Ishikawa (cell line): ENCODE measurements at regions not wholly inside any gene's neighbourhood (a gene's known extent, or its start where the extent isn't known, plus 50 kb on each side); places are given as distances from the start of the nearest gene placed in this dataset.
A peak's percentile ranks its signal among the peaks of the same experiment; 100 is the strongest.

ENCODE experiments used
- CEBPB ChIP-seq: IDR thresholded peaks from 2 replicates; pipeline ENCODE4 v1.6.1; 2012
- CREB1 ChIP-seq: IDR thresholded peaks from 2 replicates; pipeline ENCODE4 v1.6.1; 2012; ENCODE audit warnings: low read depth
- EGR1 ChIP-seq: IDR thresholded peaks from 2 replicates; pipeline ENCODE4 v1.6.1; 2012
- EP300 ChIP-seq: IDR thresholded peaks from 2 replicates; pipeline ENCODE4 v1.6.1; 2012; ENCODE audit warnings: borderline replicate concordance
- FOXM1 ChIP-seq: IDR thresholded peaks from 2 replicates; pipeline ENCODE4 v1.6.1; 2012; ENCODE audit warnings: low read depth, borderline replicate concordance
- MAX ChIP-seq: IDR thresholded peaks from 2 replicates; pipeline ENCODE4 v1.6.1; 2012
- NFIC ChIP-seq: IDR thresholded peaks from 2 replicates; pipeline ENCODE4 v1.6.1; 2012
- RAD21 ChIP-seq: IDR thresholded peaks from 2 replicates; pipeline ENCODE4 v1.6.1; 2012; ENCODE audit warnings: low read depth
- REST ChIP-seq: IDR thresholded peaks from 2 replicates; pipeline ENCODE4 v1.6.1; 2012; ENCODE audit warnings: low read depth, mild to moderate bottlenecking
- TAF1 ChIP-seq: IDR thresholded peaks from 2 replicates; pipeline ENCODE4 v1.6.1; 2012; ENCODE audit warnings: low read depth, mild to moderate bottlenecking
- TCF12 ChIP-seq: IDR thresholded peaks from 2 replicates; pipeline ENCODE4 v1.6.1; 2012; ENCODE audit warnings: low read depth
- TEAD4 ChIP-seq: IDR thresholded peaks from 2 replicates; pipeline ENCODE4 v1.6.1; 2012
- USF1 ChIP-seq: IDR thresholded peaks from 2 replicates; pipeline ENCODE4 v1.6.1; 2012
- YY1 ChIP-seq: IDR thresholded peaks from 2 replicates; pipeline ENCODE4 v1.6.1; 2012; ENCODE audit warnings: low read depth
- ZBTB7A ChIP-seq: IDR thresholded peaks from 2 replicates; pipeline ENCODE4 v1.6.1; 2012; ENCODE audit warnings: low read depth

- no peak for TF ChIP-seq REST
- no peak for TF ChIP-seq CEBPB
- no peak for TF ChIP-seq TCF12
- TF ChIP-seq CREB1: no peak
- no peak for TF ChIP-seq YY1
- no peak for TF ChIP-seq NFIC
- no peak for TF ChIP-seq TEAD4
- TF ChIP-seq ZBTB7A: no peak
- TF ChIP-seq TAF1: no peak
- TF ChIP-seq RAD21: no peak
- TF ChIP-seq MAX: no peak
- TF ChIP-seq USF1: no peak
- TF ChIP-seq FOXM1: no peak
- TF ChIP-seq EP300: no peak
- TF ChIP-seq EGR1: no peak
Measured at GRCh38 chr6:37089783-37090182, 80.2 kb upstream of the PIM1 start.

- TF ChIP-seq USF1 (no peak), YY1 (no peak), MAX (peak; percentile 19; the same call in 1 of the 2 replicates), FOXM1 (no peak), EP300 (no peak), TCF12 (no peak), TEAD4 (peak; percentile 43; the same call in 1 of the 2 replicates), RAD21 (no peak), NFIC (0 out of 2 replicates have a peak, but pooled peaks have one; percentile 30)
Measured at GRCh38 chr6:37092923-37093727, 76.8 kb upstream of the PIM1 start.

- TF ChIP-seq ZBTB7A (no peak), TAF1 (no peak), EP300 (no peak), TEAD4 (no peak), YY1 (no peak), USF1 (no peak), CEBPB (no peak), RAD21 (no peak), TCF12 (no peak), CREB1 (no peak), NFIC (no peak), EGR1 (no peak), FOXM1 (no peak), REST (no peak), MAX (no peak; the same call in 1 of the 2 replicates)
Measured at GRCh38 chr6:37093728-37094069, 76.3 kb upstream of the PIM1 start.

GRCh38 chr6:37095997-37096396 is 74.0 kb upstream of the PIM1 start:
- TF ChIP-seq USF1 (no peak), CREB1 (no peak), TEAD4 (no peak), REST (no peak), MAX (no peak), NFIC (no peak), TAF1 (no peak), YY1 (no peak), FOXM1 (no peak), TCF12 (no peak), CEBPB (no peak)
